Endothelial cell of umbilical vein (primary cell): ENCODE measurements at regions not wholly inside any gene's neighbourhood (a gene's known extent, or its start where the extent isn't known, plus 50 kb on each side); places are given as distances from the start of the nearest gene placed in this dataset.

Source experiments
- BruUV-seq: library from RNA; stranded (reverse); fragments of 400-500 nt; replicated peaks from 2 replicates; lab custom pipeline; 2021; lab: Mats Ljungman, UMichigan
- CTCF ChIA-PET: fragments of 300-600, 350-600 bp; sonication (Branson Sonifier 250); formaldehyde crosslinking; loops from one replicate; lab custom pipeline; 2021; ENCODE audit warnings: antibody characterized with exemption, inconsistent platforms; lab: Charles Lee
- POLR2A ChIA-PET: fragments of 300-600, 350-600 bp; sonication (Branson Sonifier 250); formaldehyde crosslinking; loops from one replicate; lab custom pipeline; 2021; ENCODE audit warnings: antibody characterized with exemption, inconsistent platforms; lab: Charles Lee
- DNase-seq: peaks from one replicate; pipeline ENCODE4 v3.0.0-alpha.2; 2011; ENCODE audit warnings: low read depth, low spot score
- FAIRE-seq: peaks from 2 replicates; lab custom pipeline; 2011; peaks lifted over from hg19 to GRCh38; lab: Jason Lieb, UNC
- H2AFZ ChIP-seq: 2 replicates; pipeline ENCODE4 v1.6.0; 2012; ENCODE audit warnings: low read depth, low read length, control low read depth, inconsistent platforms
- H3K27ac ChIP-seq: 2 replicates; pipeline ENCODE4 v1.5.1; 2011; ENCODE audit warnings: low read depth, mild to moderate bottlenecking, control low read depth, low read length, moderate library complexity; ENCODE audit not compliant: insufficient read depth
- H3K27me3 ChIP-seq, 2 experiments: 2 replicates each; pipeline versions ENCODE4 v1.6.0 to v1.6.1; 2011; ENCODE audit warnings: low read length in 2 of 2, mixed read lengths in 1 of 2; ENCODE audit not compliant: control insufficient read depth in 2 of 2, insufficient read depth in 2 of 2
- H3K36me3 ChIP-seq, 2 experiments: 2 replicates in 1 of 2; 3 replicates in 1 of 2; pipeline ENCODE4 v1.5.1; 2011; ENCODE audit warnings: low read length in 2 of 2, mild to moderate bottlenecking in 1 of 2, moderate library complexity in 1 of 2; ENCODE audit not compliant: control insufficient read depth in 2 of 2, insufficient read depth in 2 of 2; ENCODE audit errors: extremely low read depth in 1 of 2
- H3K4me1 ChIP-seq: 3 replicates; pipeline ENCODE4 v1.5.1; 2011; ENCODE audit warnings: mild to moderate bottlenecking, low read length; ENCODE audit not compliant: control insufficient read depth, insufficient read depth; ENCODE audit errors: extremely low read depth
- H3K4me2 ChIP-seq: 2 replicates; pipeline ENCODE4 v1.6.1; 2011; ENCODE audit warnings: low read length, control low read depth, mixed read lengths; ENCODE audit not compliant: insufficient read depth
- H3K4me3 ChIP-seq, 3 experiments: fragments of 200-600 bp in 1 of 3; sonication (generic), shearing (Covaris generic) in 1 of 3; replicated peaks in 1 of 3; 2 replicates each; pipeline ENCODE4 v1.5.1; 2011 to 2016; ENCODE audit warnings: control low read depth in 3 of 3, low read length in 3 of 3, mild to moderate bottlenecking in 2 of 3, inconsistent platforms in 1 of 3, low read depth in 1 of 3, moderate library complexity in 1 of 3; ENCODE audit not compliant: insufficient read depth in 1 of 3
- H3K79me2 ChIP-seq: 2 replicates; pipeline ENCODE4 v1.6.0; 2012; ENCODE audit warnings: low read length, inconsistent platforms; ENCODE audit not compliant: control insufficient read depth, insufficient read depth
- H3K9ac ChIP-seq: replicated peaks from 2 replicates; pipeline ENCODE3; 2011; ENCODE audit warnings: low read length, control low read depth; ENCODE audit not compliant: insufficient read depth; ENCODE audit errors: extremely low read depth
- H3K9me1 ChIP-seq: replicated peaks from 3 replicates; pipeline ENCODE4 v1.6.0; 2011; ENCODE audit warnings: mild to moderate bottlenecking, low read length; ENCODE audit not compliant: control insufficient read depth, insufficient read depth; ENCODE audit errors: extremely low read depth
- H3K9me3 ChIP-seq: replicated peaks from 2 replicates; pipeline ENCODE4 v1.5.1; 2012; ENCODE audit warnings: low read length, inconsistent platforms; ENCODE audit not compliant: control insufficient read depth, insufficient read depth
- H4K20me1 ChIP-seq: replicated peaks from 2 replicates; pipeline ENCODE3; 2011; ENCODE audit warnings: mild to moderate bottlenecking, low read length; ENCODE audit not compliant: control insufficient read depth, insufficient read depth; ENCODE audit errors: extremely low read depth
- EZH2 ChIP-seq: IDR thresholded peaks from 2 replicates; pipeline ENCODE4 v1.6.1; 2012; ENCODE audit warnings: borderline replicate concordance, low read depth, mild to moderate bottlenecking, moderate library complexity, low read length, inconsistent platforms; ENCODE audit not compliant: severe bottlenecking
- FOS ChIP-seq: IDR thresholded peaks from 2 replicates; pipeline ENCODE4 v1.6.1; 2011; ENCODE audit warnings: mild to moderate bottlenecking, low read length, moderate library complexity, borderline replicate concordance; ENCODE audit not compliant: insufficient read depth
- GATA2 ChIP-seq: IDR thresholded peaks from 2 replicates; pipeline ENCODE4 v1.7.0; 2011; ENCODE audit warnings: low read depth, mild to moderate bottlenecking, moderate library complexity, mixed read lengths, low read length; ENCODE audit not compliant: insufficient read length, insufficient read depth
- JUN ChIP-seq: IDR thresholded peaks from 2 replicates; pipeline ENCODE4 v1.6.1; 2011; ENCODE audit warnings: borderline replicate concordance, low read depth; ENCODE audit not compliant: insufficient read length, insufficient read depth
- MAX ChIP-seq: IDR thresholded peaks from 2 replicates; pipeline ENCODE4 v1.6.1; 2011; ENCODE audit not compliant: insufficient read depth, insufficient read length
- MYC ChIP-seq: IDR thresholded peaks from one replicate; pipeline ENCODE4 v1.6.1; 2011; ENCODE audit warnings: mild to moderate bottlenecking, low read depth, low read length
- POLR2A ChIP-seq: IDR thresholded peaks from 2 replicates; pipeline ENCODE4 v1.6.1; 2012; ENCODE audit warnings: low read depth, mild to moderate bottlenecking, control low read depth, low read length
- POLR2AphosphoS5 ChIP-seq: IDR thresholded peaks from 2 replicates; pipeline ENCODE4 v1.6.1; 2012; ENCODE audit warnings: low read depth, mild to moderate bottlenecking, control low read depth, low read length, moderate library complexity; ENCODE audit not compliant: insufficient read depth
- dilution Hi-C: fragments of 300-500 bp; cut with MboI; formaldehyde crosslinking; loops from one replicate; pipeline ENCODE4 v1.15.0; 2019; ENCODE audit warnings: low sequenced_read_pairs; ENCODE audit not compliant: extremely low pct_ligation_motif_present
- intact Hi-C: fragments of 100-400 bp; cut with micrococcal nuclease; formaldehyde crosslinking; loops from one replicate; pipeline ENCODE4 v1.10.0; 2022
- TF ChIP-seq, protein P1 (sequence below), 2 donors: IDR thresholded peaks; 1 replicate in 1 of 2; 2 replicates in 1 of 2; pipeline ENCODE4 v1.5.1; 2011; ENCODE audit warnings: low read length in 2 of 2, mild to moderate bottlenecking in 2 of 2, moderate library complexity in 2 of 2, control low read depth in 1 of 2, inconsistent platforms in 1 of 2, low read depth in 1 of 2; ENCODE audit not compliant: insufficient read depth in 1 of 2; ENCODE audit errors: extremely low read depth in 1 of 2

- Histone ChIP-seq H3K27me3 (no peaks in the 10 kb centered on the region), H3K9me1 (no peaks in the 10 kb centered on the region), H3K9me3 (no peaks in the 10 kb centered on the region), H3K27ac (no peak overlapping the region), H3K79me2 (no peaks in the 10 kb centered on the region), H3K36me3 (no peaks in the 10 kb centered on the region), H4K20me1 (no peaks in the 10 kb centered on the region), H3K4me3 (no peak overlapping the region), H3K4me1 (no peaks in the 10 kb centered on the region), H3K9ac (no peak overlapping the region), H3K4me2 (no peak overlapping the region), H2AFZ (no peak overlapping the region)
- TF ChIP-seq JUN (no peak), FOS (no peak), POLR2AphosphoS5 (no peak), MAX (no peak), GATA2 (no peak), POLR2A (no peak), MYC (no peak), EZH2 (no peak)
- TF ChIP-seq, protein P1, sequence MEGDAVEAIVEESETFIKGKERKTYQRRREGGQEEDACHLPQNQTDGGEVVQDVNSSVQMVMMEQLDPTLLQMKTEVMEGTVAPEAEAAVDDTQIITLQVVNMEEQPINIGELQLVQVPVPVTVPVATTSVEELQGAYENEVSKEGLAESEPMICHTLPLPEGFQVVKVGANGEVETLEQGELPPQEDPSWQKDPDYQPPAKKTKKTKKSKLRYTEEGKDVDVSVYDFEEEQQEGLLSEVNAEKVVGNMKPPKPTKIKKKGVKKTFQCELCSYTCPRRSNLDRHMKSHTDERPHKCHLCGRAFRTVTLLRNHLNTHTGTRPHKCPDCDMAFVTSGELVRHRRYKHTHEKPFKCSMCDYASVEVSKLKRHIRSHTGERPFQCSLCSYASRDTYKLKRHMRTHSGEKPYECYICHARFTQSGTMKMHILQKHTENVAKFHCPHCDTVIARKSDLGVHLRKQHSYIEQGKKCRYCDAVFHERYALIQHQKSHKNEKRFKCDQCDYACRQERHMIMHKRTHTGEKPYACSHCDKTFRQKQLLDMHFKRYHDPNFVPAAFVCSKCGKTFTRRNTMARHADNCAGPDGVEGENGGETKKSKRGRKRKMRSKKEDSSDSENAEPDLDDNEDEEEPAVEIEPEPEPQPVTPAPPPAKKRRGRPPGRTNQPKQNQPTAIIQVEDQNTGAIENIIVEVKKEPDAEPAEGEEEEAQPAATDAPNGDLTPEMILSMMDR (IDR thresholded peaks at IDR 0.05; ENCODE audit: extremely low read depth in 1 of 2, insufficient read depth in 1 of 2, low read depth in 1 of 2, low read length in 2 of 2): no peak
- ChIA-PET CTCF (no interaction called here), POLR2A (no interaction called here)
- BruUV-seq: no TSS peak
- DNase-seq (no peak), FAIRE-seq (no peak)
- dilution Hi-C loops (no loop called here), intact Hi-C loops (no loop called here)
Observed at GRCh38 chr13:90541346-90541745, 806.1 kb upstream of the MIR17HG start.
